ENCODE measurements at regions not wholly inside any gene's neighbourhood (a gene's known extent, or its start where the extent isn't known, plus 50 kb on each side); places are given as distances from the start of the nearest gene placed in this dataset.

GRCh38 chr16:54366943-54367342 is 80.4 kb upstream of the IRX3 start:
- no peak overlapping the region for H3K9ac ChIP-seq (ENCODE audit: low read length)
- no peak overlapping the region for H3K27ac ChIP-seq (ENCODE audit: low read length)

GRCh38 chr16:54365990-54366634 is 79.5 kb upstream of the IRX3 start:
- Histone ChIP-seq H3K9ac (ENCODE audit: low read length) (no peak overlapping the region), H3K9me3 (ENCODE audit: control insufficient read depth, low read depth, low read length) (no peaks in the 10 kb centered on the region), H3K36me3 (ENCODE audit: control insufficient read depth, low read depth, low read length) (no peaks in the 10 kb centered on the region), H3K27ac (ENCODE audit: low read length) (no peak overlapping the region), H3K4me1 (ENCODE audit: control insufficient read depth, low read depth, low read length) (peaks cover 28% of the 10 kb centered on the region), H3K4me3 (ENCODE audit: low read length) (no peak overlapping the region), H3K27me3 (ENCODE audit: control insufficient read depth, insufficient read depth, low read length) (peaks cover 7% of the 10 kb centered on the region)

More at GRCh38 chr16:54366943-54367342, 80.4 kb upstream of the IRX3 start:
- no peaks in the 10 kb centered on the region for H3K9me3 ChIP-seq (ENCODE audit: control insufficient read depth, low read depth, low read length)
- no peaks in the 10 kb centered on the region for H3K36me3 ChIP-seq (ENCODE audit: control insufficient read depth, low read depth, low read length)
- H3K4me1 ChIP-seq (ENCODE audit: control insufficient read depth, low read depth, low read length) = peaks cover 25% of the 10 kb centered on the region
- no peak overlapping the region for H3K4me3 ChIP-seq (ENCODE audit: low read length)
- peaks cover 7% of the 10 kb centered on the region for H3K27me3 ChIP-seq (ENCODE audit: control insufficient read depth, insufficient read depth, low read length)

- peaks cover 33% of the 10 kb centered on the region for H3K4me1 ChIP-seq (ENCODE audit: control insufficient read depth, low read depth, low read length)
Observed at GRCh38 chr16:54363766-54364165, 77.2 kb upstream of the IRX3 start.

GRCh38 chr16:54362591-54363206 is 76.1 kb upstream of the IRX3 start:
- no peak overlapping the region for H3K27ac ChIP-seq (ENCODE audit: low read length)
- H3K9ac ChIP-seq (ENCODE audit: low read length) = no peak overlapping the region
- H3K4me3 ChIP-seq (ENCODE audit: low read length) = no peak overlapping the region
- peaks cover 33% of the 10 kb centered on the region for H3K4me1 ChIP-seq (ENCODE audit: control insufficient read depth, low read depth, low read length)
- H3K9me3 ChIP-seq (ENCODE audit: control insufficient read depth, low read depth, low read length) = no peaks in the 10 kb centered on the region
- peaks cover 7% of the 10 kb centered on the region for H3K27me3 ChIP-seq (ENCODE audit: control insufficient read depth, insufficient read depth, low read length)
- H3K36me3 ChIP-seq (ENCODE audit: control insufficient read depth, low read depth, low read length) = no peaks in the 10 kb centered on the region

More at GRCh38 chr16:54363766-54364165, 77.2 kb upstream of the IRX3 start:
- Histone ChIP-seq H3K9ac (ENCODE audit: low read length) (no peak overlapping the region), H3K9me3 (ENCODE audit: control insufficient read depth, low read depth, low read length) (no peaks in the 10 kb centered on the region), H3K27ac (ENCODE audit: low read length) (no peak overlapping the region), H3K27me3 (ENCODE audit: control insufficient read depth, insufficient read depth, low read length) (peaks cover 7% of the 10 kb centered on the region), H3K4me3 (ENCODE audit: low read length) (no peak overlapping the region), H3K36me3 (ENCODE audit: control insufficient read depth, low read depth, low read length) (no peaks in the 10 kb centered on the region)

GRCh38 chr16:54361246-54361645 is 74.7 kb upstream of the IRX3 start:
- Histone ChIP-seq H3K27me3 (ENCODE audit: control insufficient read depth, insufficient read depth, low read length) (peaks cover 7% of the 10 kb centered on the region), H3K4me3 (ENCODE audit: low read length) (no peak overlapping the region), H3K4me1 (ENCODE audit: control insufficient read depth, low read depth, low read length) (peaks cover 33% of the 10 kb centered on the region), H3K9ac (ENCODE audit: low read length) (no peak overlapping the region), H3K36me3 (ENCODE audit: control insufficient read depth, low read depth, low read length) (no peaks in the 10 kb centered on the region), H3K27ac (ENCODE audit: low read length) (no peak overlapping the region), H3K9me3 (ENCODE audit: control insufficient read depth, low read depth, low read length) (no peaks in the 10 kb centered on the region)

- no peak overlapping the region for H3K9ac ChIP-seq (ENCODE audit: low read length)
- no peak overlapping the region for H3K27ac ChIP-seq (ENCODE audit: low read length)
Observed at GRCh38 chr16:54360681-54361080, 74.1 kb upstream of the IRX3 start.

GRCh38 chr16:54359555-54359954 is 73.0 kb upstream of the IRX3 start:
- Histone ChIP-seq H3K36me3 (ENCODE audit: control insufficient read depth, low read depth, low read length) (no peaks in the 10 kb centered on the region), H3K9me3 (ENCODE audit: control insufficient read depth, low read depth, low read length) (no peaks in the 10 kb centered on the region), H3K27me3 (ENCODE audit: control insufficient read depth, insufficient read depth, low read length) (peaks cover 7% of the 10 kb centered on the region), H3K4me3 (ENCODE audit: low read length) (no peak overlapping the region), H3K9ac (ENCODE audit: low read length) (no peak overlapping the region), H3K27ac (ENCODE audit: low read length) (no peak overlapping the region), H3K4me1 (ENCODE audit: control insufficient read depth, low read depth, low read length) (peaks cover 33% of the 10 kb centered on the region)

More at GRCh38 chr16:54360681-54361080, 74.1 kb upstream of the IRX3 start:
- Histone ChIP-seq H3K4me3 (ENCODE audit: low read length) (no peak overlapping the region), H3K9me3 (ENCODE audit: control insufficient read depth, low read depth, low read length) (no peaks in the 10 kb centered on the region), H3K27me3 (ENCODE audit: control insufficient read depth, insufficient read depth, low read length) (peaks cover 7% of the 10 kb centered on the region), H3K36me3 (ENCODE audit: control insufficient read depth, low read depth, low read length) (no peaks in the 10 kb centered on the region), H3K4me1 (ENCODE audit: control insufficient read depth, low read depth, low read length) (peaks cover 33% of the 10 kb centered on the region)

GRCh38 chr16:54359081-54359480 is 72.5 kb upstream of the IRX3 start:
- Histone ChIP-seq H3K36me3 (ENCODE audit: control insufficient read depth, low read depth, low read length) (no peaks in the 10 kb centered on the region), H3K4me3 (ENCODE audit: low read length) (no peak overlapping the region), H3K27ac (ENCODE audit: low read length) (no peak overlapping the region), H3K27me3 (ENCODE audit: control insufficient read depth, insufficient read depth, low read length) (peaks cover 7% of the 10 kb centered on the region), H3K9me3 (ENCODE audit: control insufficient read depth, low read depth, low read length) (no peaks in the 10 kb centered on the region), H3K4me1 (ENCODE audit: control insufficient read depth, low read depth, low read length) (peaks cover 33% of the 10 kb centered on the region), H3K9ac (ENCODE audit: low read length) (no peak overlapping the region)

GRCh38 chr16:54356391-54356790 is 69.8 kb upstream of the IRX3 start:
- Histone ChIP-seq H3K4me3 (ENCODE audit: low read length) (no peak overlapping the region), H3K9me3 (ENCODE audit: control insufficient read depth, low read depth, low read length) (no peaks in the 10 kb centered on the region), H3K9ac (ENCODE audit: low read length) (no peak overlapping the region), H3K36me3 (ENCODE audit: control insufficient read depth, low read depth, low read length) (no peaks in the 10 kb centered on the region), H3K27me3 (ENCODE audit: control insufficient read depth, insufficient read depth, low read length) (no peaks in the 10 kb centered on the region), H3K27ac (ENCODE audit: low read length) (no peak overlapping the region), H3K4me1 (ENCODE audit: control insufficient read depth, low read depth, low read length) (peaks cover 9% of the 10 kb centered on the region)

- Histone ChIP-seq H3K36me3 (ENCODE audit: control insufficient read depth, low read depth, low read length) (no peaks in the 10 kb centered on the region), H3K9ac (ENCODE audit: low read length) (no peak overlapping the region), H3K4me3 (ENCODE audit: low read length) (no peak overlapping the region), H3K4me1 (ENCODE audit: control insufficient read depth, low read depth, low read length) (peaks cover 3% of the 10 kb centered on the region), H3K27ac (ENCODE audit: low read length) (no peak overlapping the region), H3K9me3 (ENCODE audit: control insufficient read depth, low read depth, low read length) (no peaks in the 10 kb centered on the region), H3K27me3 (ENCODE audit: control insufficient read depth, insufficient read depth, low read length) (no peaks in the 10 kb centered on the region)
Observed at GRCh38 chr16:54355251-54355650, 68.7 kb upstream of the IRX3 start.

GRCh38 chr16:54353097-54353496 is 66.5 kb upstream of the IRX3 start:
- Histone ChIP-seq H3K4me3 (ENCODE audit: low read length) (no peak overlapping the region), H3K9ac (ENCODE audit: low read length) (no peak overlapping the region), H3K9me3 (ENCODE audit: control insufficient read depth, low read depth, low read length) (no peaks in the 10 kb centered on the region), H3K4me1 (ENCODE audit: control insufficient read depth, low read depth, low read length) (no peaks in the 10 kb centered on the region), H3K36me3 (ENCODE audit: control insufficient read depth, low read depth, low read length) (no peaks in the 10 kb centered on the region), H3K27ac (ENCODE audit: low read length) (no peak overlapping the region), H3K27me3 (ENCODE audit: control insufficient read depth, insufficient read depth, low read length) (no peaks in the 10 kb centered on the region)

GRCh38 chr16:54351171-54351570 is 64.6 kb upstream of the IRX3 start:
- Histone ChIP-seq H3K36me3 (ENCODE audit: control insufficient read depth, low read depth, low read length) (no peaks in the 10 kb centered on the region), H3K4me1 (ENCODE audit: control insufficient read depth, low read depth, low read length) (no peaks in the 10 kb centered on the region), H3K9me3 (ENCODE audit: control insufficient read depth, low read depth, low read length) (no peaks in the 10 kb centered on the region), H3K27ac (ENCODE audit: low read length) (no peak overlapping the region), H3K9ac (ENCODE audit: low read length) (no peak overlapping the region), H3K4me3 (ENCODE audit: low read length) (no peak overlapping the region), H3K27me3 (ENCODE audit: control insufficient read depth, insufficient read depth, low read length) (no peaks in the 10 kb centered on the region)

Data from iPS-18a (cell line).